HepG2 (cell line): ENCODE measurements at regions not wholly inside any gene's neighbourhood (a gene's known extent, or its start where the extent isn't known, plus 50 kb on each side); places are given as distances from the start of the nearest gene placed in this dataset.

Experiments
- ATAC-seq: fragments of 200-7000 bp; cut with Tn5 transposase; 3 replicates; pipeline ENCODE4 v1.9.1; 2020; ENCODE audit warnings: mild to moderate bottlenecking, moderate library complexity
- BruUV-seq: library from RNA; stranded (reverse); fragments of 400-500 nt; replicated peaks from 2 replicates; lab custom pipeline; 2021; lab: Mats Ljungman, UMichigan
- CTCF ChIA-PET: fragments of 300-600 bp; formaldehyde crosslinking; extraction: SDS; loops from one replicate; lab custom pipeline; 2021; ENCODE audit warnings: low total read pairs, inconsistent platforms, low intra/inter-chr PET ratio; lab: Yijun Ruan, JAX
- POLR2A ChIA-PET: fragments of 350-600 bp; sonication (Branson Sonifier 250); formaldehyde crosslinking; loops from one replicate; lab custom pipeline; 2020; ENCODE audit warnings: antibody characterized with exemption, inconsistent platforms; lab: Yijun Ruan, JAX
- DNase-seq: peaks from one replicate; pipeline ENCODE4 v3.0.0-alpha.2; 2015; ENCODE audit warnings: low spot score
- FAIRE-seq: peaks from 3 replicates; lab custom pipeline; 2011; peaks lifted over from hg19 to GRCh38; lab: Jason Lieb, UNC
- H2AFZ ChIP-seq: one replicate; pipeline ENCODE4 v1.6.1; 2011; ENCODE audit warnings: low read length, inconsistent platforms
- H3K27ac ChIP-seq: fragments of 300-600 bp; 3 replicates; pipeline ENCODE4 v1.8.0; 2011; ENCODE audit warnings: mixed run types, mild to moderate bottlenecking, mixed read lengths, low read length, inconsistent platforms; ENCODE audit not compliant: insufficient read depth; ENCODE audit errors: extremely low read length
- H3K27me3 ChIP-seq, 2 experiments: fragments of 200-600 bp in 1 of 2; 2 replicates in 1 of 2; 3 replicates in 1 of 2; pipeline versions ENCODE4 v1.6.0 to v1.8.0; 2011; ENCODE audit warnings: low read length in 2 of 2, mild to moderate bottlenecking in 2 of 2, moderate library complexity in 2 of 2, inconsistent platforms in 1 of 2; ENCODE audit not compliant: insufficient read depth in 2 of 2, control insufficient read depth in 1 of 2
- H3K36me3 ChIP-seq, 2 experiments: fragments of 200-600 bp in 1 of 2; replicated peaks in 1 of 2; 2 replicates in 1 of 2; 3 replicates in 1 of 2; pipeline versions ENCODE4 v1.5.1 to v1.8.0; 2011; ENCODE audit warnings: low read length in 2 of 2, inconsistent platforms in 1 of 2; ENCODE audit not compliant: insufficient read depth in 2 of 2, control insufficient read depth in 1 of 2
- H3K4me1 ChIP-seq: 2 replicates; pipeline ENCODE4 v1.5.1; 2012; ENCODE audit warnings: low read length, inconsistent platforms; ENCODE audit not compliant: insufficient read depth
- H3K4me2 ChIP-seq: 2 replicates; pipeline ENCODE4 v1.6.0; 2011; ENCODE audit warnings: low read depth, low read length, inconsistent platforms
- H3K4me3 ChIP-seq, 3 experiments: fragments of 200-600 bp in 1 of 3; sonication (generic), shearing (Covaris generic) in 1 of 3; replicated peaks in 1 of 3; 2 replicates each; pipeline ENCODE4 v1.5.1; 2011 to 2016; ENCODE audit warnings: low read length in 3 of 3, inconsistent platforms in 2 of 3, low read depth in 2 of 3, mild to moderate bottlenecking in 2 of 3, control low read depth in 1 of 3, mixed read lengths in 1 of 3; ENCODE audit not compliant: insufficient read depth in 1 of 3
- H3K79me2 ChIP-seq: one replicate; pipeline ENCODE4 v1.6.1; 2011; ENCODE audit warnings: low read length, inconsistent platforms; ENCODE audit not compliant: insufficient read depth
- H3K9ac ChIP-seq: 2 replicates; pipeline ENCODE4 v1.6.0; 2011; ENCODE audit warnings: mild to moderate bottlenecking, low read depth, low read length, inconsistent platforms; ENCODE audit not compliant: insufficient read depth
- H3K9me3 ChIP-seq: 2 replicates; pipeline ENCODE4 v1.5.1; 2012; ENCODE audit warnings: mild to moderate bottlenecking, low read length
- H4K20me1 ChIP-seq: 2 replicates; pipeline ENCODE4 v1.6.0; 2011; ENCODE audit warnings: inconsistent platforms, mild to moderate bottlenecking, low read length, moderate library complexity; ENCODE audit not compliant: insufficient read depth
- BCL6 ChIP-seq: IDR thresholded peaks from 2 replicates; pipeline ENCODE4 v1.6.1; 2016; ENCODE audit warnings: missing genetic modification reagents, missing compliant biosample characterization
- HNF4A ChIP-seq: sonication (generic); formaldehyde crosslinking; IDR thresholded peaks from 2 replicates; pipeline ENCODE4 v1.4.0; 2020; ENCODE audit warnings: missing genetic modification reagents
- HNF4G ChIP-seq, 2 experiments: sonication (generic) in 1 of 2; formaldehyde crosslinking in 1 of 2; IDR thresholded peaks; 2 replicates each; pipeline versions ENCODE4 v1.4.0 to v1.6.1; 2011 to 2020; ENCODE audit warnings: borderline replicate concordance in 2 of 2, low read depth in 2 of 2, mild to moderate bottlenecking in 2 of 2, low read length in 1 of 2, missing genetic modification reagents in 1 of 2, moderate library complexity in 1 of 2
- NCOR1 ChIP-seq: fragments of 200-600 bp; sonication (generic); IDR thresholded peaks from 2 replicates; pipeline ENCODE4 v1.7.0; 2017; ENCODE audit warnings: antibody characterized with exemption, low read length, borderline replicate concordance
- PPARG ChIP-seq: conservative IDR thresholded peaks from 2 replicates; pipeline ENCODE4 v1.6.1; 2016; ENCODE audit warnings: missing biosample characterization, missing genetic modification reagents
- RXRB ChIP-seq: IDR thresholded peaks from 2 replicates; pipeline ENCODE4 v1.6.1; 2016; ENCODE audit warnings: borderline replicate concordance, missing genetic modification reagents, missing compliant biosample characterization
- WIZ ChIP-seq: sonication (generic); formaldehyde crosslinking; IDR thresholded peaks from 2 replicates; pipeline ENCODE4 v1.5.1; 2020; ENCODE audit warnings: mild to moderate bottlenecking, missing genetic modification reagents
- ZMYM2 ChIP-seq: sonication (generic); formaldehyde crosslinking; IDR thresholded peaks from 2 replicates; pipeline ENCODE4 v1.8.0; 2022; ENCODE audit warnings: mild to moderate bottlenecking, missing genetic modification reagents
- ZNF607 ChIP-seq: sonication (generic); formaldehyde crosslinking; IDR thresholded peaks from 2 replicates; pipeline ENCODE4 v1.5.1; 2020; ENCODE audit warnings: missing genetic modification reagents, mild to moderate bottlenecking, borderline replicate concordance
- WGBS: methylation state at CpG from one replicate; pipeline ENCODE4 v1.1.6; 2017; ENCODE audit warnings: low lambda C conversion rate; 5-methylcytosine and 5-hydroxymethylcytosine counted together
- in situ Hi-C: cut with HindIII; loops from 2 replicates; pipeline ENCODE4 v1.10.0; 2017; ENCODE audit warnings: low pct_unique_long_range_greater_than_20kb; ENCODE audit not compliant: extremely low pct_ligation_motif_present
- intact Hi-C: fragments of 100-400 bp; cut with micrococcal nuclease; formaldehyde crosslinking; loops from one replicate; pipeline ENCODE4 v1.10.0; 2022; ENCODE audit not compliant: unreplicated experiment
- TF ChIP-seq, protein P1 (sequence below): IDR thresholded peaks from 2 replicates; pipeline ENCODE4 v1.6.1; 2012; ENCODE audit warnings: low read depth, low read length, improper control_type of control experiment

DNA sequence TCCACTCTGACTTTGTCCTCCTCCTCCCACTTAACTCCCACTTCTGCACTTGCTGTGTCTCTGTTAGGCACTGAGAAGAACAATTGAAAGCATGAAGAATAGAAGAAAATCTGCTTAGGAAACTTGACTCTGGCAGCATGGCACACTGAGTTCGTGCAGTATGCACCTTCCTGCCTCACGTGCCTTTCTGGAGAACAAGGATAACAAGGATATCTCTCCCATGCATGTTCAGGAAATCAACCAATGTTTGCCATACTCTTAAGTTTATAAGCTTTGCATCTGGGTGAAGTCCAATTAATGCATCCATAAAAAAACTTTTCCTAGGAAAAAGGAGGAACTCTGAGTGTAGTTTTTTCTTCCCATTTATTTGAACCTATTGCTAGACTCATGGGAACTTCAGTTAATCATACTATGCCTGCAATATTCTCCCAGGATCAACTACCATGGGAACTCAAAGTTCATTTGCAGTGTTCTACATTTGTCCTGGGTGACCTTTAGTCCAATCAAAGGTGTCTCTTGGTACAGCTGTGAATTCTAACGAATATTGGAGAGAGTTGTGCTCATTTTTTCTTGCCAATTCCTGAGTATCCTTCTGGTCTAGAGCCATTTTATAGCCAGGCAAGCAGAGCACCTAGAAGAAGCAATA lies 227.0 kb downstream of the ENC1 start:
- in situ Hi-C loops = no loop called here
- Histone ChIP-seq H4K20me1 (no peaks in the 10 kb centered on the region), H3K4me1 (peaks cover 76% of the 10 kb centered on the region), H3K27ac (peak overlapping the region; percentile 3), H2AFZ (no peak overlapping the region), H3K9ac (no peak overlapping the region), H3K4me3 (no peak overlapping the region), H3K27me3 (no peaks in the 10 kb centered on the region), H3K9me3 (no peaks in the 10 kb centered on the region), H3K36me3 (no peaks in the 10 kb centered on the region), H3K4me2 (peak overlapping the region; percentile 40), H3K79me2 (no peaks in the 10 kb centered on the region)
- WGBS = 54% methylated on average over 3 of the region's 3 CpGs
- peak; percentile 26; the same call in 1 of the 2 replicates for TF ChIP-seq BCL6 (CRISPR knock-in tag)
- peak; percentile 72 for TF ChIP-seq PPARG (CRISPR knock-in tag)
- TF ChIP-seq HNF4G (IDR thresholded peaks at IDR 0.05; ENCODE audit: borderline replicate concordance, low read depth, low read length) = peak; percentile 39
- no peak for TF ChIP-seq HNF4G (CRISPR knock-in tag; IDR thresholded peaks at IDR 0.05; ENCODE audit: borderline replicate concordance, low read depth)
- peak; percentile 37; the same call in 1 of the 2 replicates for TF ChIP-seq NCOR1
- TF ChIP-seq WIZ = no peak
- 0 out of 2 replicates have a peak, but pooled peaks have one; percentile 16 for TF ChIP-seq ZMYM2
- TF ChIP-seq, protein P1, sequence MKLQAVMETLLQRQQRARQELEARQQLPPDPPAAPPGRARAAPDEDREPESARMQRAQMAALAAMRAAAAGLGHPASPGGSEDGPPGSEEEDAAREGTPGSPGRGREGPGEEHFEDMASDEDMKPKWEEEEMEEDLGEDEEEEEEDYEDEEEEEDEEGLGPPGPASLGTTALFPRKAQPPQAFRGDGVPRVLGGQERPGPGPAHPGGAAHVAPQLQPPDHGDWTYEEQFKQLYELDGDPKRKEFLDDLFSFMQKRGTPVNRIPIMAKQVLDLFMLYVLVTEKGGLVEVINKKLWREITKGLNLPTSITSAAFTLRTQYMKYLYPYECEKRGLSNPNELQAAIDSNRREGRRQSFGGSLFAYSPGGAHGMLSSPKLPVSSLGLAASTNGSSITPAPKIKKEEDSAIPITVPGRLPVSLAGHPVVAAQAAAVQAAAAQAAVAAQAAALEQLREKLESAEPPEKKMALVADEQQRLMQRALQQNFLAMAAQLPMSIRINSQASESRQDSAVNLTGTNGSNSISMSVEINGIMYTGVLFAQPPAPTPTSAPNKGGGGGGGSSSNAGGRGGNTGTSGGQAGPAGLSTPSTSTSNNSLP = 0 out of 2 replicates have a peak, but pooled peaks have one; percentile 28
- TF ChIP-seq HNF4A (CRISPR knock-in tag) = peak; percentile 68
- TF ChIP-seq RXRB (CRISPR knock-in tag) = 0 out of 2 replicates have a peak, but pooled peaks have one; percentile 27
- no peak for TF ChIP-seq ZNF607 (CRISPR knock-in tag)
- DNase-seq (peak; percentile 53), FAIRE-seq (no peak), ATAC-seq (peak; percentile 62)
- POLR2A ChIA-PET = no interaction called here
- CTCF ChIA-PET = no interaction called here
- no TSS peak for BruUV-seq
- intact Hi-C loops = no loop called here
